ENCODE measurements at regions not wholly inside any gene's neighbourhood (a gene's known extent, or its start where the extent isn't known, plus 50 kb on each side); places are given as distances from the start of the nearest gene placed in this dataset.

- no peaks in the 10 kb centered on the region for H3K27me3 ChIP-seq (ENCODE audit: insufficient read depth)
- no peak overlapping the region for H2AFZ ChIP-seq (ENCODE audit: low read depth)
- H3K36me3 ChIP-seq (replicated peaks in 1 of 2; ENCODE audit: control insufficient read depth in 1 of 2, insufficient read depth in 2 of 2, low read length in 1 of 2) = peaks cover 0 to 8% of the 10 kb centered on the region in 2 experiments
- H3K4me3 ChIP-seq (ENCODE audit: low read depth in 2 of 2, low read length in 1 of 2) = no peak overlapping the region
- DNase-seq = no peak
- 9% methylated on average over 7 of the region's 7 CpGs for WGBS (ENCODE audit: low lambda C conversion rate)
- H3K9me3 ChIP-seq = no peaks in the 10 kb centered on the region
- H3K79me2 ChIP-seq (ENCODE audit: insufficient read depth) = peaks cover 90% of the 10 kb centered on the region
- CTCF ChIA-PET = interaction anchor here (1.4 to 1.9 kb wide), 3 partner anchors 43 to 192 kb away, joined by 4 to 5 read pairs (median 5); no protein-coding TSS in a partner anchor
- peak overlapping the region; percentile 41 for H3K4me2 ChIP-seq
- POLR2A ChIA-PET = no interaction called here
- H3F3A ChIP-seq (replicated peaks; ENCODE audit: insufficient read depth) = peaks cover 47% of the 10 kb centered on the region
- no peaks in the 10 kb centered on the region for H3K9me2 ChIP-seq
- H3K9ac ChIP-seq = peak overlapping the region; percentile 59; the same call in 1 of the 2 replicates
- H4K20me1 ChIP-seq (ENCODE audit: insufficient read depth) = peaks cover 14% of the 10 kb centered on the region; the same call in 1 of the 2 replicates
- H3K27ac ChIP-seq (ENCODE audit: low read depth in 2 of 2, low read length in 1 of 2) = peak overlapping the region; percentile 82 to 95
- peaks cover 41 to 64% of the 10 kb centered on the region in 2 experiments for H3K4me1 ChIP-seq (ENCODE audit: control insufficient read depth in 1 of 2, insufficient read depth in 2 of 2, low read depth in 1 of 2, low read length in 1 of 2)
- TF ChIP-seq PBX3 (IDR thresholded peaks at IDR 0.05) (peak; percentile 82), NRF1 (IDR thresholded peaks at IDR 0.05; ENCODE audit: low read depth, low read length) (no peak), REST (IDR thresholded peaks at IDR 0.05; ENCODE audit: low read depth, low read length) (no peak), MAX (IDR thresholded peaks at IDR 0.05; ENCODE audit: low read depth) (peak; percentile 70; the same call in 1 of the 2 replicates), ELF1 (IDR thresholded peaks at IDR 0.05) (no peak), RCOR1 (IDR thresholded peaks at IDR 0.05; ENCODE audit: low read length) (no peak), FOXM1 (IDR thresholded peaks at IDR 0.05; ENCODE audit: low read depth) (peak; percentile 71), TEAD4 (IDR thresholded peaks at IDR 0.05; ENCODE audit: borderline replicate concordance, insufficient read depth) (peak; percentile 82), TAF1 (IDR thresholded peaks at IDR 0.05; ENCODE audit: borderline replicate concordance, low read depth, low read length) (no peak), TCF12 (IDR thresholded peaks at IDR 0.05) (peak; percentile 92), FOSL2 (IDR thresholded peaks at IDR 0.05; ENCODE audit: borderline replicate concordance, low read depth) (peak; percentile 85), RAD21 (IDR thresholded peaks at IDR 0.05; ENCODE audit: low read length) (no peak), IRF3 (IDR thresholded peaks at IDR 0.05; ENCODE audit: low read depth, low read length) (no peak), GATA2 (CRISPR knock-in tag; IDR thresholded peaks at IDR 0.05) (no peak), MEF2A (IDR thresholded peaks at IDR 0.05; ENCODE audit: borderline replicate concordance, low read depth) (peak; percentile 45; the same call in 1 of the 2 replicates), ZBTB33 (IDR thresholded peaks at IDR 0.05; ENCODE audit: borderline replicate concordance, low read depth) (peak; percentile 70; the same call in 1 of the 2 replicates), GABPA (IDR thresholded peaks at IDR 0.05; ENCODE audit: low read depth) (no peak), CTCF (IDR thresholded peaks at IDR 0.05) (no peak), FOXJ3 (CRISPR knock-in tag; IDR thresholded peaks at IDR 0.05) (no peak), MXI1 (IDR thresholded peaks at IDR 0.05; ENCODE audit: low read depth, low read length) (no peak), USF1 (IDR thresholded peaks at IDR 0.05; ENCODE audit: borderline replicate concordance, low read depth) (peak; percentile 31; the same call in 1 of the 2 replicates)
These were observed 63.7 kb downstream of the NAV1 start for GRCh38 chr1:201602413-201603265.
